ENCODE measurements at regions not wholly inside any gene's neighbourhood (a gene's known extent, or its start where the extent isn't known, plus 50 kb on each side); places are given as distances from the start of the nearest gene placed in this dataset.

- no peak overlapping the region for H3K4me3 Mint-ChIP-seq (ENCODE audit: unreplicated experiment)
- Histone ChIP-seq H3K79me2 (ENCODE audit: insufficient read depth, low read length) (no peaks in the 10 kb centered on the region), H3K27me3 (ENCODE audit: insufficient read depth, low read length) (no peaks in the 10 kb centered on the region), H3K36me3 (ENCODE audit: insufficient read depth, low read length) (no peaks in the 10 kb centered on the region), H3K4me2 (ENCODE audit: low read length) (no peak overlapping the region), H4K20me1 (ENCODE audit: insufficient read depth, low read length) (no peaks in the 10 kb centered on the region), H3K4me1 (ENCODE audit: insufficient read depth, low read length) (no peaks in the 10 kb centered on the region), H3K27ac (ENCODE audit: low read depth, low read length) (no peak overlapping the region), H3K9me3 (ENCODE audit: insufficient read depth, low read depth, low read length) (peaks cover 6% of the 10 kb centered on the region), H3K4me3 (ENCODE audit: insufficient read depth, low read depth, low read length) (no peak overlapping the region), H3K9ac (ENCODE audit: low read length) (no peak overlapping the region), H2AFZ (ENCODE audit: low read depth, low read length) (no peak overlapping the region)
- peaks cover 5% of the 10 kb centered on the region for H3K27me3 Mint-ChIP-seq (ENCODE audit: low read depth, unreplicated experiment)
- DNase-seq (ENCODE audit: low read depth) (no peak), FAIRE-seq (no peak)
- no peaks in the 10 kb centered on the region for H3K4me1 Mint-ChIP-seq (ENCODE audit: low read depth, unreplicated experiment)
- H3K9me3 Mint-ChIP-seq (ENCODE audit: unreplicated experiment), result no peaks in the 10 kb centered on the region
- no peak overlapping the region for H3K27ac Mint-ChIP-seq (ENCODE audit: unreplicated experiment)
- no peaks in the 10 kb centered on the region for H3K36me3 Mint-ChIP-seq (ENCODE audit: low read depth, unreplicated experiment)
- TF ChIP-seq EZH2 (IDR thresholded peaks at IDR 0.05; ENCODE audit: insufficient read depth, low read length) (no peak), CTCF (IDR thresholded peaks at IDR 0.05; ENCODE audit: insufficient read depth, low read depth, low read length) (no peak)
These were observed 167.6 kb downstream of the LINC00237 start for GRCh38 chr20:20938599-20938998.

GRCh38 chr20:20938131-20938530 lies 168.0 kb downstream of the LINC00237 start:
- Histone ChIP-seq H3K36me3 (ENCODE audit: insufficient read depth, low read length) (no peaks in the 10 kb centered on the region), H3K79me2 (ENCODE audit: insufficient read depth, low read length) (no peaks in the 10 kb centered on the region), H4K20me1 (ENCODE audit: insufficient read depth, low read length) (no peaks in the 10 kb centered on the region), H3K27me3 (ENCODE audit: insufficient read depth, low read length) (no peaks in the 10 kb centered on the region), H2AFZ (ENCODE audit: low read depth, low read length) (no peak overlapping the region), H3K4me3 (ENCODE audit: insufficient read depth, low read depth, low read length) (no peak overlapping the region), H3K27ac (ENCODE audit: low read depth, low read length) (no peak overlapping the region), H3K4me2 (ENCODE audit: low read length) (no peak overlapping the region), H3K9me3 (ENCODE audit: insufficient read depth, low read depth, low read length) (peaks cover 9% of the 10 kb centered on the region), H3K4me1 (ENCODE audit: insufficient read depth, low read length) (no peaks in the 10 kb centered on the region), H3K9ac (ENCODE audit: low read length) (no peak overlapping the region)
- Mint-ChIP-seq H3K4me3 (ENCODE audit: unreplicated experiment) (no peak overlapping the region), H3K27me3 (ENCODE audit: low read depth, unreplicated experiment) (peaks cover 5% of the 10 kb centered on the region), H3K9me3 (ENCODE audit: unreplicated experiment) (no peaks in the 10 kb centered on the region), H3K4me1 (ENCODE audit: low read depth, unreplicated experiment) (no peaks in the 10 kb centered on the region), H3K27ac (ENCODE audit: unreplicated experiment) (no peak overlapping the region), H3K36me3 (ENCODE audit: low read depth, unreplicated experiment) (no peaks in the 10 kb centered on the region)
- no peak for DNase-seq (ENCODE audit: low read depth)
- TF ChIP-seq CTCF (IDR thresholded peaks at IDR 0.05; ENCODE audit: insufficient read depth, low read depth, low read length) (no peak), EZH2 (IDR thresholded peaks at IDR 0.05; ENCODE audit: insufficient read depth, low read length) (no peak)
- no peak for FAIRE-seq

GRCh38 chr20:20933142-20933958 lies 172.8 kb downstream of the LINC00237 start:
- H3K36me3 Mint-ChIP-seq (ENCODE audit: low read depth, unreplicated experiment), result no peaks in the 10 kb centered on the region
- Histone ChIP-seq H3K27me3 (ENCODE audit: insufficient read depth, low read length) (no peaks in the 10 kb centered on the region), H4K20me1 (ENCODE audit: insufficient read depth, low read length) (no peaks in the 10 kb centered on the region), H3K4me2 (ENCODE audit: low read length) (no peak overlapping the region), H3K36me3 (ENCODE audit: insufficient read depth, low read length) (no peaks in the 10 kb centered on the region), H3K9me3 (ENCODE audit: insufficient read depth, low read depth, low read length) (peaks cover 2% of the 10 kb centered on the region), H3K27ac (ENCODE audit: low read depth, low read length) (no peak overlapping the region), H3K9ac (ENCODE audit: low read length) (no peak overlapping the region), H3K4me1 (ENCODE audit: insufficient read depth, low read length) (no peaks in the 10 kb centered on the region), H3K79me2 (ENCODE audit: insufficient read depth, low read length) (no peaks in the 10 kb centered on the region), H2AFZ (ENCODE audit: low read depth, low read length) (no peak overlapping the region), H3K4me3 (ENCODE audit: insufficient read depth, low read depth, low read length) (no peak overlapping the region)
- no peak overlapping the region for H3K27ac Mint-ChIP-seq (ENCODE audit: unreplicated experiment)
- DNase-seq (ENCODE audit: low read depth) (no peak), FAIRE-seq (no peak)
- no peaks in the 10 kb centered on the region for H3K4me1 Mint-ChIP-seq (ENCODE audit: low read depth, unreplicated experiment)
- TF ChIP-seq CTCF (IDR thresholded peaks at IDR 0.05; ENCODE audit: insufficient read depth, low read depth, low read length), result no peak
- no peak for TF ChIP-seq EZH2 (IDR thresholded peaks at IDR 0.05; ENCODE audit: insufficient read depth, low read length)
- H3K9me3 Mint-ChIP-seq (ENCODE audit: unreplicated experiment), result no peaks in the 10 kb centered on the region
- H3K4me3 Mint-ChIP-seq (ENCODE audit: unreplicated experiment), result no peak overlapping the region
- peaks cover 11% of the 10 kb centered on the region for H3K27me3 Mint-ChIP-seq (ENCODE audit: low read depth, unreplicated experiment)
